Upper lobe of left lung (tissue), 6 donors: ENCODE measurements at regions not wholly inside any gene's neighbourhood (a gene's known extent, or its start where the extent isn't known, plus 50 kb on each side); places are given as distances from the start of the nearest gene placed in this dataset.

Source experiments
- ATAC-seq, 2 donors: fragments of 200-7000 bp; cut with Tn5 transposase; one replicate each; pipeline ENCODE4 v1.9.1; 2022; ENCODE audit warnings: mild to moderate bottlenecking in 2 of 2, moderate library complexity in 2 of 2; ENCODE audit not compliant: low FRiP score in 2 of 2
- DNase-seq, 2 donors: peaks; one replicate each; pipeline ENCODE4 v3.0.0-alpha.2; 2019 to 2020
- H3K27ac ChIP-seq, 4 donors: fragments of 200-600 bp; sonication (generic); one replicate each; pipeline ENCODE4 v1.5.1; 2016 to 2019
- H3K27me3 ChIP-seq, 4 donors: fragments of 200-600 bp; sonication (generic); one replicate each; pipeline ENCODE4 v1.5.1; 2017 to 2019
- H3K36me3 ChIP-seq, 4 donors: fragments of 200-600 bp; sonication (generic); one replicate each; pipeline ENCODE4 v1.5.1; 2016 to 2019
- H3K4me1 ChIP-seq, 4 donors: fragments of 200-600 bp; sonication (generic); one replicate each; pipeline ENCODE4 v1.5.1; 2018 to 2019
- H3K4me3 ChIP-seq, 4 donors: fragments of 200-600 bp; sonication (generic); one replicate each; pipeline ENCODE4 v1.5.1; 2017 to 2019; ENCODE audit warnings: mild to moderate bottlenecking in 2 of 4, moderate library complexity in 1 of 4
- H3K9me3 ChIP-seq, 4 donors: fragments of 200-600 bp; sonication (generic); one replicate each; pipeline ENCODE4 v1.5.1; 2018 to 2019
- EP300 ChIP-seq, 4 donors: sonication (generic); formaldehyde crosslinking; IDR thresholded peaks; one replicate each; pipeline ENCODE4 v1.5.1; 2017; ENCODE audit warnings: antibody characterized with exemption in 4 of 4, control low read depth in 2 of 4
- POLR2A ChIP-seq, 4 donors: fragments of 450-650 bp; IDR thresholded peaks; one replicate each; pipeline ENCODE4 v1.5.1; 2016 to 2017; ENCODE audit warnings: antibody characterized with exemption in 4 of 4, mild to moderate bottlenecking in 2 of 4
- POLR2AphosphoS5 ChIP-seq, 2 donors: sonication (generic); formaldehyde crosslinking; IDR thresholded peaks; one replicate each; pipeline ENCODE4 v1.5.1; 2017; ENCODE audit warnings: antibody characterized with exemption in 2 of 2
- WGBS, 2 donors: methylation state at CpG; one replicate each; pipeline ENCODE4 v1.1.5; 2017 to 2018; 5-methylcytosine and 5-hydroxymethylcytosine counted together
- TF ChIP-seq, protein P1 (sequence below), 6 experiments: fragments of 450-650 bp in 4 of 6; fragments of 200-600 bp in 2 of 6; sonication (generic) in 2 of 6; IDR thresholded peaks; one replicate each; pipeline ENCODE4 v1.5.1; 2016 to 2019; ENCODE audit warnings: antibody characterized with exemption in 6 of 6
- donor health status: DM: no; HTN: no; CAD: no; lungs with moderate emphysema.
- donor health status: DM: no; HTN: yes; CAD: no; lungs with severe emphysema.

- TF ChIP-seq EP300 (IDR thresholded peaks at IDR 0.05) = no peak
- no peak for TF ChIP-seq POLR2A (IDR thresholded peaks at IDR 0.05)
- TF ChIP-seq, protein P1, sequence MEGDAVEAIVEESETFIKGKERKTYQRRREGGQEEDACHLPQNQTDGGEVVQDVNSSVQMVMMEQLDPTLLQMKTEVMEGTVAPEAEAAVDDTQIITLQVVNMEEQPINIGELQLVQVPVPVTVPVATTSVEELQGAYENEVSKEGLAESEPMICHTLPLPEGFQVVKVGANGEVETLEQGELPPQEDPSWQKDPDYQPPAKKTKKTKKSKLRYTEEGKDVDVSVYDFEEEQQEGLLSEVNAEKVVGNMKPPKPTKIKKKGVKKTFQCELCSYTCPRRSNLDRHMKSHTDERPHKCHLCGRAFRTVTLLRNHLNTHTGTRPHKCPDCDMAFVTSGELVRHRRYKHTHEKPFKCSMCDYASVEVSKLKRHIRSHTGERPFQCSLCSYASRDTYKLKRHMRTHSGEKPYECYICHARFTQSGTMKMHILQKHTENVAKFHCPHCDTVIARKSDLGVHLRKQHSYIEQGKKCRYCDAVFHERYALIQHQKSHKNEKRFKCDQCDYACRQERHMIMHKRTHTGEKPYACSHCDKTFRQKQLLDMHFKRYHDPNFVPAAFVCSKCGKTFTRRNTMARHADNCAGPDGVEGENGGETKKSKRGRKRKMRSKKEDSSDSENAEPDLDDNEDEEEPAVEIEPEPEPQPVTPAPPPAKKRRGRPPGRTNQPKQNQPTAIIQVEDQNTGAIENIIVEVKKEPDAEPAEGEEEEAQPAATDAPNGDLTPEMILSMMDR (IDR thresholded peaks at IDR 0.05) = no peak
- no peak for TF ChIP-seq POLR2AphosphoS5 (IDR thresholded peaks at IDR 0.05)
- Histone ChIP-seq H3K27ac (no peak overlapping the region), H3K9me3 (no peaks in the 10 kb centered on the region), H3K27me3 (no peaks in the 10 kb centered on the region), H3K4me3 (no peak overlapping the region), H3K36me3 (no peaks in the 10 kb centered on the region), H3K4me1 (peaks cover 0 to 9% (median 0%) of the 10 kb centered on the region in 4 donors)
- DNase-seq (no peak), ATAC-seq (no peak)
- WGBS, 2 donors = 62 to 68% methylated on average over 5 of the region's 5 CpGs
Measured at GRCh38 chr7:21024485-21024867, 237.8 kb upstream of the SP8 start.

GRCh38 chr7:21028186-21028585, 241.5 kb upstream of the SP8 start:
- TF ChIP-seq POLR2AphosphoS5 (IDR thresholded peaks at IDR 0.05) = no peak
- no peak for TF ChIP-seq EP300 (IDR thresholded peaks at IDR 0.05)
- no peak for TF ChIP-seq POLR2A (IDR thresholded peaks at IDR 0.05)
- TF ChIP-seq, protein P1 (IDR thresholded peaks at IDR 0.05) = no peak
- Histone ChIP-seq H3K9me3 (no peaks in the 10 kb centered on the region), H3K4me3 (no peak overlapping the region), H3K4me1 (peaks cover 0 to 9% (median 0%) of the 10 kb centered on the region in 4 donors), H3K27me3 (no peaks in the 10 kb centered on the region), H3K27ac (no peak overlapping the region), H3K36me3 (no peaks in the 10 kb centered on the region)
- WGBS, 2 donors = 42 to 50% methylated on average over 13 of the region's 13 CpGs
- ATAC-seq (peak; percentile 35 to 63), DNase-seq (peak in 1 of 2 donors; percentile 50)

DNA sequence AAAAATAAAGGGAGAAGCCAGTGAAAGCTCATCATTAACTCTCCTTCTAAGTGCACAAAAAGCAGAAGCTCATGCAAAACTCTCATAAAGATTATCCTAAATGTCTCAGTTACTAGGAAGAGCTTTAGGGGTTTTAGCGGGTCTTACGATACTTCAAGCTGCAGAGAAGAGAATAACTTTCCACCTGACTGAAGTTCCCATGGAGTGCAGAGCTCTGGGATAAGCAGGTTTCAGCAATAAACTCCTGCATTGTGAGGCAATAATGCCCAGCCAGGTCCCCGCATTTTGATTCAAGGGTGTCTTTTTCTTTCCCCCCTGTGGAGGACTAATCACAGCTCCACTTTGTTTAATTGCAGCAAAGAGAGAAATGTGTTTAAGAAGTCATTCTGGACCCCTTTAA, 241.9 kb upstream of the SP8 start:
- Histone ChIP-seq H3K9me3 (no peaks in the 10 kb centered on the region), H3K27ac (no peak overlapping the region), H3K36me3 (no peaks in the 10 kb centered on the region), H3K4me1 (peaks cover 0 to 9% (median 0%) of the 10 kb centered on the region in 4 donors), H3K27me3 (no peaks in the 10 kb centered on the region), H3K4me3 (no peak overlapping the region)
- 57 to 75% methylated on average over 3 of the region's 3 CpGs for WGBS, 2 donors
- DNase-seq = no peak
- TF ChIP-seq, protein P1 (IDR thresholded peaks at IDR 0.05) = no peak
- no peak for TF ChIP-seq POLR2A (IDR thresholded peaks at IDR 0.05)
- no peak for TF ChIP-seq POLR2AphosphoS5 (IDR thresholded peaks at IDR 0.05)
- TF ChIP-seq EP300 (IDR thresholded peaks at IDR 0.05) = no peak
- no peak for ATAC-seq

- TF ChIP-seq, protein P1 (IDR thresholded peaks at IDR 0.05) = no peak
- TF ChIP-seq EP300 (IDR thresholded peaks at IDR 0.05) (no peak), POLR2AphosphoS5 (IDR thresholded peaks at IDR 0.05) (no peak), POLR2A (IDR thresholded peaks at IDR 0.05) (no peak)
- Histone ChIP-seq H3K36me3 (no peaks in the 10 kb centered on the region), H3K27ac (no peak overlapping the region), H3K27me3 (no peaks in the 10 kb centered on the region), H3K4me1 (peaks cover 0 to 9% (median 0%) of the 10 kb centered on the region in 4 donors), H3K9me3 (no peaks in the 10 kb centered on the region), H3K4me3 (no peak overlapping the region)
- 55 to 62% methylated on average over 6 of the region's 6 CpGs for WGBS, 2 donors
- DNase-seq (no peak), ATAC-seq (no peak)
Measured at GRCh38 chr7:21029006-21029405, 242.3 kb upstream of the SP8 start.

DNA sequence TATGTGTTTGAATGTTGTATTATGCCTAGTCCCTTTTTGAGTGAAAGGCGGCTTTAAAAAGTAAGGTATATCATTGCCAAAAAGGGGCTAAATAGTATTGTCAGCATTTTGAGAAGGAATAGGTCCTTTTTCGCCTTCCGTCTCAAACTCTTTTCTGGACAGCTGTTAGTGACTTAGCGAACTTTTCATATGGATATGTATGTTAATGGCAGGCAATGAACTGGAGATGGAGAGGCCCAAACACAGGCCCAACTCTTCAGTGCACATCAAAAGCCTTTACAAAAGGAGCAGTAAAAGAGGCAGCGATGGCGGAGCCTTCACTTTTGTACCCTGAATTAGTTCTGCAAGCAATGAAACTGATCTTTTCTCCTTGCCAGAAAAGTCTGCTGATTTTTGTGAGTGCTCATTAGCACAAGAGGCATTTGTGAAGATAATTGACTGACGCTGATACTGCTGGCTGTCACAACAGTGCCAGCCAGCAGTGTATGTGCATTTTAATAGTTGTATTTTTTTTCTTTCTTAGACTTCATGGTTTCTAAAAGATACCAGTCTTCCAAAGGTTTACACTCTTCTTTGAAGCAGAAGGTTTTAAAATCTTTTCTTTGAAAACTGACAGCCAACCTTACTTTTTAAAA, 243.7 kb upstream of the SP8 start:
- no peak overlapping the region for H3K27ac ChIP-seq
- H3K4me3 ChIP-seq = no peak overlapping the region
- no peaks in the 10 kb centered on the region for H3K27me3 ChIP-seq
- peaks cover 0 to 9% (median 0%) of the 10 kb centered on the region in 4 donors for H3K4me1 ChIP-seq
- WGBS, 2 donors = 90 to 93% methylated on average over 7 of the region's 7 CpGs
- no peak for ATAC-seq
- DNase-seq = no peak
- H3K36me3 ChIP-seq = no peaks in the 10 kb centered on the region
- H3K9me3 ChIP-seq = no peaks in the 10 kb centered on the region
- TF ChIP-seq POLR2A (IDR thresholded peaks at IDR 0.05) (no peak), POLR2AphosphoS5 (IDR thresholded peaks at IDR 0.05) (no peak), EP300 (IDR thresholded peaks at IDR 0.05) (no peak)
- TF ChIP-seq, protein P1 (IDR thresholded peaks at IDR 0.05) = no peak
